Mucosa of stomach (tissue), 1 donor: ENCODE measurements at regions not wholly inside any gene's neighbourhood (a gene's known extent, or its start where the extent isn't known, plus 50 kb on each side); places are given as distances from the start of the nearest gene placed in this dataset.
"Not testable (repeated sequence)": the region's sequence is repeated elsewhere in the genome, so short reads cannot be mapped to it uniquely, and the experiment has no call there.

Experiments used
- H3K27me3 ChIP-seq: one replicate; pipeline ENCODE4 v1.7.0; 2013; ENCODE audit warnings: mild to moderate bottlenecking, low read length; ENCODE audit not compliant: control insufficient read depth, insufficient read depth
- H3K36me3 ChIP-seq: one replicate; pipeline ENCODE4 v1.7.0; 2013; ENCODE audit warnings: low read length; ENCODE audit not compliant: control insufficient read depth, insufficient read depth
- H3K4me1 ChIP-seq: one replicate; pipeline ENCODE4 v1.7.0; 2013; ENCODE audit warnings: mild to moderate bottlenecking, low read length; ENCODE audit not compliant: control insufficient read depth, insufficient read depth
- H3K4me3 ChIP-seq: one replicate; pipeline ENCODE4 v1.7.0; 2013; ENCODE audit warnings: low read length
- H3K9ac ChIP-seq: one replicate; pipeline ENCODE4 v1.7.0; 2013; ENCODE audit warnings: mild to moderate bottlenecking, low read length, moderate library complexity
- H3K9me3 ChIP-seq: one replicate; pipeline ENCODE4 v1.7.0; 2013; ENCODE audit warnings: mild to moderate bottlenecking, low read length, moderate library complexity; ENCODE audit not compliant: control insufficient read depth
- donor health status: Pancreatic carcinoma.

- Histone ChIP-seq H3K36me3 (no peaks in the 10 kb centered on the region), H3K4me3 (no peak overlapping the region), H3K4me1 (no peaks in the 10 kb centered on the region), H3K27me3 (no peaks in the 10 kb centered on the region), H3K9me3 (no peaks in the 10 kb centered on the region), H3K9ac (no peak overlapping the region)
Measured at GRCh38 chrY:12423416-12424252, 277.4 kb upstream of the USP9Y start.

GRCh38 chrY:12425506-12425905, 275.5 kb upstream of the USP9Y start:
- no peaks in the 10 kb centered on the region for H3K27me3 ChIP-seq
- no peaks in the 10 kb centered on the region for H3K36me3 ChIP-seq
- H3K4me3 ChIP-seq = no peak overlapping the region
- H3K4me1 ChIP-seq = no peaks in the 10 kb centered on the region
- H3K9ac ChIP-seq = no peak overlapping the region
- no peaks in the 10 kb centered on the region for H3K9me3 ChIP-seq

- H3K9me3 ChIP-seq = no peaks in the 10 kb centered on the region
- H3K9ac ChIP-seq = no peak overlapping the region
- H3K4me1 ChIP-seq = no peaks in the 10 kb centered on the region
- no peaks in the 10 kb centered on the region for H3K27me3 ChIP-seq
- no peaks in the 10 kb centered on the region for H3K36me3 ChIP-seq
- no peak overlapping the region for H3K4me3 ChIP-seq
Measured at GRCh38 chrY:12427361-12427760, 273.7 kb upstream of the USP9Y start.

GRCh38 chrY:12431546-12431945, 269.5 kb upstream of the USP9Y start:
- Histone ChIP-seq H3K4me3 (no peak overlapping the region), H3K9ac (no peak overlapping the region), H3K36me3 (no peaks in the 10 kb centered on the region), H3K4me1 (no peaks in the 10 kb centered on the region), H3K27me3 (no peaks in the 10 kb centered on the region), H3K9me3 (no peaks in the 10 kb centered on the region)

GRCh38 chrY:12438823-12439222, 262.2 kb upstream of the USP9Y start:
- H3K36me3 ChIP-seq, H3K4me1 ChIP-seq, H3K9me3 ChIP-seq, H3K27me3 ChIP-seq, H3K4me3 ChIP-seq, H3K9ac ChIP-seq: not testable (repeated sequence)

- H3K9me3 ChIP-seq = no peaks in the 10 kb centered on the region
- H3K4me3 ChIP-seq = no peak overlapping the region
- no peaks in the 10 kb centered on the region for H3K36me3 ChIP-seq
- no peaks in the 10 kb centered on the region for H3K27me3 ChIP-seq
- no peak overlapping the region for H3K9ac ChIP-seq
- H3K4me1 ChIP-seq = no peaks in the 10 kb centered on the region
Measured at GRCh38 chrY:12444200-12444599, 256.8 kb upstream of the USP9Y start.

- H3K4me3 ChIP-seq, H3K27me3 ChIP-seq, H3K9ac ChIP-seq, H3K4me1 ChIP-seq, H3K36me3 ChIP-seq, H3K9me3 ChIP-seq: not testable (repeated sequence)
Measured at GRCh38 chrY:12446486-12447265, 254.4 kb upstream of the USP9Y start.

GRCh38 chrY:12448561-12448960, 252.5 kb upstream of the USP9Y start:
- not testable (repeated sequence) for H3K4me3 ChIP-seq, H3K4me1 ChIP-seq, H3K9me3 ChIP-seq, H3K27me3 ChIP-seq, H3K9ac ChIP-seq, H3K36me3 ChIP-seq

GRCh38 chrY:12453318-12453717, 247.7 kb upstream of the USP9Y start:
- H3K27me3 ChIP-seq, H3K36me3 ChIP-seq, H3K4me1 ChIP-seq, H3K9me3 ChIP-seq, H3K9ac ChIP-seq, H3K4me3 ChIP-seq: not testable (repeated sequence)

GRCh38 chrY:12459965-12460364, 241.1 kb upstream of the USP9Y start:
- Histone ChIP-seq H3K27me3 (no peaks in the 10 kb centered on the region), H3K9me3 (no peaks in the 10 kb centered on the region), H3K4me3 (no peak overlapping the region), H3K9ac (no peak overlapping the region), H3K4me1 (no peaks in the 10 kb centered on the region), H3K36me3 (no peaks in the 10 kb centered on the region)

GRCh38 chrY:12464155-12464554, 236.9 kb upstream of the USP9Y start:
- Histone ChIP-seq H3K27me3 (no peaks in the 10 kb centered on the region), H3K4me1 (no peaks in the 10 kb centered on the region), H3K9me3 (no peaks in the 10 kb centered on the region), H3K9ac (no peak overlapping the region), H3K36me3 (no peaks in the 10 kb centered on the region), H3K4me3 (no peak overlapping the region)

- H3K4me3 ChIP-seq = no peak overlapping the region
- no peak overlapping the region for H3K9ac ChIP-seq
- H3K9me3 ChIP-seq = no peaks in the 10 kb centered on the region
- no peaks in the 10 kb centered on the region for H3K27me3 ChIP-seq
- no peaks in the 10 kb centered on the region for H3K36me3 ChIP-seq
- H3K4me1 ChIP-seq = no peaks in the 10 kb centered on the region
Measured at GRCh38 chrY:12465706-12466105, 235.3 kb upstream of the USP9Y start.
